Body of pancreas (tissue), 4 donors: ENCODE measurements at regions not wholly inside any gene's neighbourhood (a gene's known extent, or its start where the extent isn't known, plus 50 kb on each side); places are given as distances from the start of the nearest gene placed in this dataset.

Experiments used
- POLR2A ChIP-seq, 3 donors: fragments of 450-650 bp; IDR thresholded peaks; one replicate each; pipeline ENCODE4 v1.6.1; 2016; ENCODE audit warnings: antibody characterized with exemption in 3 of 3, mild to moderate bottlenecking in 2 of 3
- TF ChIP-seq, protein P1 (sequence below), 7 experiments: fragments of 450-650 bp in 4 of 7; fragments of 200-600 bp in 3 of 7; sonication (generic) in 3 of 7; IDR thresholded peaks; one replicate each; pipeline ENCODE4 v1.5.1; 2016 to 2019; ENCODE audit warnings: antibody characterized with exemption in 7 of 7

- TF ChIP-seq, protein P1, sequence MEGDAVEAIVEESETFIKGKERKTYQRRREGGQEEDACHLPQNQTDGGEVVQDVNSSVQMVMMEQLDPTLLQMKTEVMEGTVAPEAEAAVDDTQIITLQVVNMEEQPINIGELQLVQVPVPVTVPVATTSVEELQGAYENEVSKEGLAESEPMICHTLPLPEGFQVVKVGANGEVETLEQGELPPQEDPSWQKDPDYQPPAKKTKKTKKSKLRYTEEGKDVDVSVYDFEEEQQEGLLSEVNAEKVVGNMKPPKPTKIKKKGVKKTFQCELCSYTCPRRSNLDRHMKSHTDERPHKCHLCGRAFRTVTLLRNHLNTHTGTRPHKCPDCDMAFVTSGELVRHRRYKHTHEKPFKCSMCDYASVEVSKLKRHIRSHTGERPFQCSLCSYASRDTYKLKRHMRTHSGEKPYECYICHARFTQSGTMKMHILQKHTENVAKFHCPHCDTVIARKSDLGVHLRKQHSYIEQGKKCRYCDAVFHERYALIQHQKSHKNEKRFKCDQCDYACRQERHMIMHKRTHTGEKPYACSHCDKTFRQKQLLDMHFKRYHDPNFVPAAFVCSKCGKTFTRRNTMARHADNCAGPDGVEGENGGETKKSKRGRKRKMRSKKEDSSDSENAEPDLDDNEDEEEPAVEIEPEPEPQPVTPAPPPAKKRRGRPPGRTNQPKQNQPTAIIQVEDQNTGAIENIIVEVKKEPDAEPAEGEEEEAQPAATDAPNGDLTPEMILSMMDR (IDR thresholded peaks at IDR 0.05), result no peak
- TF ChIP-seq POLR2A (IDR thresholded peaks at IDR 0.05), result no peak
Observed at GRCh38 chr7:156589808-156590207, 50.8 kb upstream of the RNF32 start.
